ENCODE measurements at regions not wholly inside any gene's neighbourhood (a gene's known extent, or its start where the extent isn't known, plus 50 kb on each side); places are given as distances from the start of the nearest gene placed in this dataset.

GRCh38 chr2:217223222-217223930 lies 363.5 kb upstream of the TNP1 start (continued):
- TF ChIP-seq DPF2 (IDR thresholded peaks at IDR 0.05): peak; percentile 92
- peak; percentile 59 for TF ChIP-seq KLF5 (IDR thresholded peaks at IDR 0.05; ENCODE audit: partially characterized antibody)
- TF ChIP-seq ASH2L (IDR thresholded peaks at IDR 0.05; ENCODE audit: borderline replicate concordance, low read depth): 0 out of 2 replicates have a peak, but pooled peaks have one; percentile 70
- no peak for TF ChIP-seq LARP7 (IDR thresholded peaks at IDR 0.05)
- peak; percentile 72 for TF ChIP-seq MEF2A (IDR thresholded peaks at IDR 0.05; ENCODE audit: insufficient read depth, low read depth, low read length)
- peak; percentile 95 for TF ChIP-seq POU2F2 (IDR thresholded peaks at IDR 0.05; ENCODE audit: borderline replicate concordance, low read depth, low read length)
- TF ChIP-seq ZBED1 (IDR thresholded peaks at IDR 0.05; ENCODE audit: borderline replicate concordance): peak; percentile 94
- peak; percentile 33; the same call in 1 of the 2 replicates for TF ChIP-seq PKNOX1 (IDR thresholded peaks at IDR 0.05)
- peak; percentile 67 for TF ChIP-seq TCF7 (IDR thresholded peaks at IDR 0.05; ENCODE audit: borderline replicate concordance)
- peak; percentile 31; the same call in 1 of the 2 replicates for TF ChIP-seq ZBTB40 (IDR thresholded peaks at IDR 0.05; ENCODE audit: borderline replicate concordance)
- TF ChIP-seq ZNF384 (IDR thresholded peaks at IDR 0.05; ENCODE audit: borderline replicate concordance, low read depth, low read length): no peak

All from GM12878 (cell line).